ENCODE measurements at regions not wholly inside any gene's neighbourhood (a gene's known extent, or its start where the extent isn't known, plus 50 kb on each side); places are given as distances from the start of the nearest gene placed in this dataset.
"Not testable (repeated sequence)": the region's sequence is repeated elsewhere in the genome, so short reads cannot be mapped to it uniquely, and the experiment has no call there.

- no peak overlapping the region for H3K4me3 ChIP-seq (ENCODE audit: control insufficient read depth, low read depth, low read length)
- TF ChIP-seq, protein P1, sequence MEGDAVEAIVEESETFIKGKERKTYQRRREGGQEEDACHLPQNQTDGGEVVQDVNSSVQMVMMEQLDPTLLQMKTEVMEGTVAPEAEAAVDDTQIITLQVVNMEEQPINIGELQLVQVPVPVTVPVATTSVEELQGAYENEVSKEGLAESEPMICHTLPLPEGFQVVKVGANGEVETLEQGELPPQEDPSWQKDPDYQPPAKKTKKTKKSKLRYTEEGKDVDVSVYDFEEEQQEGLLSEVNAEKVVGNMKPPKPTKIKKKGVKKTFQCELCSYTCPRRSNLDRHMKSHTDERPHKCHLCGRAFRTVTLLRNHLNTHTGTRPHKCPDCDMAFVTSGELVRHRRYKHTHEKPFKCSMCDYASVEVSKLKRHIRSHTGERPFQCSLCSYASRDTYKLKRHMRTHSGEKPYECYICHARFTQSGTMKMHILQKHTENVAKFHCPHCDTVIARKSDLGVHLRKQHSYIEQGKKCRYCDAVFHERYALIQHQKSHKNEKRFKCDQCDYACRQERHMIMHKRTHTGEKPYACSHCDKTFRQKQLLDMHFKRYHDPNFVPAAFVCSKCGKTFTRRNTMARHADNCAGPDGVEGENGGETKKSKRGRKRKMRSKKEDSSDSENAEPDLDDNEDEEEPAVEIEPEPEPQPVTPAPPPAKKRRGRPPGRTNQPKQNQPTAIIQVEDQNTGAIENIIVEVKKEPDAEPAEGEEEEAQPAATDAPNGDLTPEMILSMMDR (conservative IDR thresholded peaks at IDR 0.05; ENCODE audit: control insufficient read depth, insufficient read depth, low read depth, low read length): no peak
- DNase-seq (ENCODE audit: low read depth): peak; percentile 36
These were observed 311.5 kb downstream of the NOVA1 start for GRCh38 chr14:26286081-26286912.

DNA sequence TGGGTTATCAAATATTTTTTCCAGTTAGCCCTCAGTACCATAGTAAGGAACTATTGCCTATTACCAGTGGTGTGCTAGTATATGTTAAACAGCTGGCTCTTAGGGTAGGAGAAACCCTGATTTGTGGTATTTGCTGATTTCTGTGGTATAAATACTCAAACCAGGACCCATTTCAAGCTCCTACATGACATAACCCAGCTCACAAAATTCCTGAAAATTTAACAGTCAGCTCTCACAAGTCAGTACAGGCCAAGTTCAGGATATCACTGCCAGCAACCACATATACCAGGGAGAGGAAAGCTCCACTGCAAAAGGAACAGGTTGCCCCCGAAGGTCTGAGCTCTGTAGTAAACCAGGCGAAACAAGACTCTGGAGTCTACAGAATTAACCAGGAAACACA is 315.3 kb downstream of the NOVA1 start:
- H3K4me3 ChIP-seq (ENCODE audit: control insufficient read depth, low read depth, low read length): no peak overlapping the region
- TF ChIP-seq, protein P1 (conservative IDR thresholded peaks at IDR 0.05; ENCODE audit: control insufficient read depth, insufficient read depth, low read depth, low read length): no peak
- no peak for DNase-seq (ENCODE audit: low read depth)

DNA sequence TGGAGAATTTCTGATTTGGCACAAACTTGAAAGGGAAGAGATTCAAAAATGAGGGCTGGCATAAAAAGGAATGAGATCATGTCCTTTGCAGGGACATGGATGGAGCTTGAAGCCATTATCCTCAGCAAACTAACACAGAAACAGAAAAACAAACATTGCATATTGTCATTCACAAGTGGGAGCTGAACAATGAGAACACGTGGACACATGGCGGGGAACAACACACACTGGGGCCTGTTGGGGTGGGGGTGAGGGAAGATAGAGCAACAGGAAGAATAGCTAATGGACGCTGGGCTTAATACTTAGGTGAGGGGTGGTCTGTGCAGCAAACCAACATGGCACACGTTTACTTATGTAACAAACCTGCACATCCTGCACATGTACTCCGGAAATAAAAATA is 315.8 kb downstream of the NOVA1 start:
- not testable (repeated sequence) for H3K4me3 ChIP-seq (ENCODE audit: control insufficient read depth, low read depth, low read length); DNase-seq (ENCODE audit: low read depth)

DNA sequence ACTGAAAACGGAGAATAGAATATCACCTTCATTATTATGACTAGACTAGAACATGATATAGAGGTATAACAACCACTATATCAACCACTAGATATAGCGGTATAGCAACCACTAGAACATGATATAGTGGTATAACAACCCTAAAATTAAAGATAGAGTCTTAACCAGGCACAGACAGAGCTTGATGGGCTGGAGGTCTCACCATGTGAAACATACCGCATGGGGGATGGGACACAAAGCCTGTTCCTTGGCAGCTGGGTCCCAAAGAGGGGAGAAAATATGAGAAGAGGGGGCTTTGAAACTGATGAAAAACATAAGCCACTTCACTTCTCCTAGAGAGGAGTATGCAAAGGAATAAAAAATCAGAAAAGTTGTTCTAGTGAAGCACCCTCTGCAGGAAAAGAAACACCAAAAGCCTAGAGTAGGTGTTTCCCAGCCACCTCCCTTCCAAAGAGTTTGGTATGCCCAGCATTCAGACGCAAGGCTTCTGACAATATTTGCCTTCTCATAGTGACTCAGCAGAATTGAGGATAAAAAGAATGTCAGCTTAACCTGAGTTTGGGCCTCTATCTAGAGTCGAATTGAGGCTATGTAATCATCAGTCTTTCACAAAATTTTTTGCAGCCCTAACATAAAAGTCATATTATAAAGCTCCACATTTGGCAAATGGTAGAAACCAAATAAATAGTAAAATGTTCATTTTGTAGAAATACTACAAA is 316.4 kb downstream of the NOVA1 start:
- no peak overlapping the region for H3K4me3 ChIP-seq (ENCODE audit: control insufficient read depth, low read depth, low read length)
- DNase-seq (ENCODE audit: low read depth): peak; percentile 77
- TF ChIP-seq, protein P1 (conservative IDR thresholded peaks at IDR 0.05; ENCODE audit: control insufficient read depth, insufficient read depth, low read depth, low read length): no peak

DNA sequence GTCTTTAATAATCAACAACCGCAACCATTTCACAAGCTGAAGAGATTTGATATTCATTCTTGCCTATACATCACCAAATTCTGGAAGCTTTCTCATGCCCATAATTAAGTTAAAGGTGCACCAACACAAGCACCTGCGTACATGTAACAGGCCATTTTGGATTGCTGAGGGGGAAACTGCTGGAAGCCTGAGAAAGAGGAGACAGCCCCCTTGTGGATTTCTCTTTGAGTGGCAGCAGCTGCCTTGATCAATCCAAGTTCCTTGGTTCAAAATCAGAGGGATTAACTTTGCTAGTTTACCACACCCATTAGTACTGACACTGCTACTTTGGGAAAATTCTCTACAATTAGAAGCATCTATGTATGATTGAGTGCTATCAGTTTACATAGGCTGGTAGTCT is 321.1 kb downstream of the NOVA1 start:
- H3K4me3 ChIP-seq (ENCODE audit: control insufficient read depth, low read depth, low read length): no peak overlapping the region
- DNase-seq (ENCODE audit: low read depth): peak; percentile 22
- TF ChIP-seq, protein P1 (conservative IDR thresholded peaks at IDR 0.05; ENCODE audit: control insufficient read depth, insufficient read depth, low read depth, low read length): peak; percentile 44

DNA sequence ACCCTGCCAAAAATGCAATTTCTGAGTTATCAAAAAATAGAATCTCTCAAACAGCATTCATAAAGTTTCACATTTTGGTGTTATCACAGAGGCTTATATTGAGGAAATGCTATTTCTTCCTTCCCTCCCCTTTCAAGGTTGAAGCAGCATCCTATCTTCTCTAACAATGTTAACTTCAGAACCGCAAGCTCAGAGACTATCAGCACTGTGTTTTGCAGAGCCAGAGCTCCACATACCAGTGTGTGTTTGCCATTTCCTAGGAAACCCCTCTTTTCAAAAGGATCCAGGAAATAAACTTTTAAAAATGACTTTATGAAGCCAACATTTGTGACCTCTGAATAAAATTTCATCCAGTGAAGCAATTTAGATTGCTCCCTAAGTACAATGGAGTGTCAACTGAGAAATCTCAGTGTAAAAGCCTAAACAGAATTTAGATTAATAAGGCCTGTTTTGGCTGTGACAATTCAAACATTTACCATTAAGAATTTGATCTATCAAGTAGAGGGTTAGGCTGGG is 332.6 kb downstream of the NOVA1 start:
- no peak overlapping the region for H3K4me3 ChIP-seq (ENCODE audit: control insufficient read depth, low read depth, low read length)
- DNase-seq (ENCODE audit: low read depth): no peak
- TF ChIP-seq, protein P1 (conservative IDR thresholded peaks at IDR 0.05; ENCODE audit: control insufficient read depth, insufficient read depth, low read depth, low read length): no peak
